ENCODE measurements at regions not wholly inside any gene's neighbourhood (a gene's known extent, or its start where the extent isn't known, plus 50 kb on each side); places are given as distances from the start of the nearest gene placed in this dataset.
"Not testable (repeated sequence)": the region's sequence is repeated elsewhere in the genome, so short reads cannot be mapped to it uniquely, and the experiment has no call there.

DNA sequence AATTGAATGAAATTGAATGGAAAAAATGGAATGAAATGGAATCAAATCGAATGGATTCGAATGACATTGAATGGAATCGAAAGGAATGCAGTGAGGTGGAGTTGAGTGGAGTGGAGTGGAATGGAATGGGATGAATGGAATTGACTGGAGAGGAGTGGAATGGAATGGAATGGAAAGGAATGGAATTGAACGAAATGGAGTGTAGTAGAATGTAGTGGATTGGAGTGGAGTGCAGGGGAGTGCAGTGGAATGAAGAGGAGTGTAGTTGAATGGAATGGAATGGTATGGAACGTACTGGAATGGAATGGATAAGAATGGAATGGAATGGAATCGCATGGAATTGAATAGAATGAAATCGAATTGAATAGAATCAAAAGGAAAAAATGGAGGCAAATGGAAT is 1047.3 kb downstream of the CDY1 start (continued):
- peak; percentile 93 for TF ChIP-seq IKZF1 (IDR thresholded peaks at IDR 0.05)
- TF ChIP-seq SOX6 (IDR thresholded peaks at IDR 0.05), result peak; percentile 92; the same call in 1 of the 2 replicates
- TF ChIP-seq SOX6 (CRISPR knock-in tag; IDR thresholded peaks at IDR 0.05), result not testable (repeated sequence)

DNA sequence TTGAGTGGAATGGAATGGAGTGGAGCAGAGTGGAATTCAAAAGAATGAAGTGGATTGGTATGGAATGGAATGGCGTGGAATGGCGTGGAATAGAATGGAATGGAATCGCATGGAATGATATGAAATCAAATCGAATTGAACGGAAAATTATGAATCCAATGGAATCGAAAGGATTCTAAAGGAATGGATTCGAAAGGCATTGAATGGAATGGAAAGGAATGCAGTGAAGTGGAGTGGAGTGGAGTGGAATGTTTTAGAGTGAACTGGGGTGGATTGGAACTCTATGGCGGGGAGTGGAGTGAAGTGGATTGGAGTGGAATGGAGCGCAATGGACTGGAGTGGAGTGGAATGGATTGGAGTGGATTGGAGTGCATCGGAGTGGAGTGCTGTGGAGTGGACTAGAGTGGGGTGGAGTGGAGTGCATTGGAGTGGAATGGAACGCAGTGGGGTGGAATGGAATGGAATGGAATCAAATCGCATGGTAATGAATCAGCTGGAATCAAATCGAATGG is 1048.5 kb downstream of the CDY1 start:
- H3K9ac ChIP-seq (ENCODE audit: insufficient read depth, low read depth, low read length); H4K20me1 ChIP-seq (ENCODE audit: insufficient read depth, low read length); CTCF ChIA-PET (ENCODE audit: low intra/inter-chr PET ratio, low total read pairs); H3K36me3 ChIP-seq (replicated peaks in 1 of 2; ENCODE audit: control insufficient read depth in 1 of 2, insufficient read depth in 2 of 2, low read length in 2 of 2); BruUV-seq (replicated peaks); H3K4me3 ChIP-seq (replicated peaks in 1 of 3; ENCODE audit: insufficient read depth in 1 of 3, low read depth in 2 of 3, low read length in 3 of 3); H2AFZ ChIP-seq (ENCODE audit: low read length); H3K4me1 ChIP-seq (ENCODE audit: insufficient read depth, low read length); FAIRE-seq; intact Hi-C loops (cut with micrococcal nuclease; ENCODE audit: unreplicated experiment); in situ Hi-C loops (cut with HindIII; ENCODE audit: extremely low pct_ligation_motif_present, low pct_unique_long_range_greater_than_20kb); ATAC-seq; H3K27ac ChIP-seq (ENCODE audit: extremely low read length, insufficient read depth, low read length); H3K79me2 ChIP-seq (ENCODE audit: insufficient read depth, low read length); H3K4me2 ChIP-seq (ENCODE audit: low read depth, low read length); POLR2A ChIA-PET; H3K27me3 ChIP-seq (ENCODE audit: control insufficient read depth in 1 of 2, insufficient read depth in 2 of 2, low read length in 2 of 2); TF ChIP-seq FOXP1 (CRISPR knock-in tag; IDR thresholded peaks at IDR 0.05); CREB1 (CRISPR knock-in tag; IDR thresholded peaks at IDR 0.05); ATF7 (CRISPR knock-in tag; IDR thresholded peaks at IDR 0.05); NONO (CRISPR knock-in tag; conservative IDR thresholded peaks at IDR 0.05); FOXA1 (CRISPR knock-in tag; IDR thresholded peaks at IDR 0.05): not testable (repeated sequence)
- peaks cover 42% of the 10 kb centered on the region for H3K9me3 ChIP-seq (ENCODE audit: low read length)
- 26% methylated on average over 13 of the region's 13 CpGs for WGBS (ENCODE audit: low lambda C conversion rate)
- peak; percentile 27 for DNase-seq (ENCODE audit: low spot score)
- peak; percentile 82 for TF ChIP-seq FOXP1 (IDR thresholded peaks at IDR 0.05)
- peak; percentile 100 for TF ChIP-seq NBN (conservative IDR thresholded peaks at IDR 0.05)
- peak; percentile 36; the same call in 1 of the 2 replicates for TF ChIP-seq CREB1 (IDR thresholded peaks at IDR 0.05)
- TF ChIP-seq ATF7 (IDR thresholded peaks at IDR 0.05), result peak; percentile 56; the same call in 1 of the 2 replicates
- TF ChIP-seq, protein P1, sequence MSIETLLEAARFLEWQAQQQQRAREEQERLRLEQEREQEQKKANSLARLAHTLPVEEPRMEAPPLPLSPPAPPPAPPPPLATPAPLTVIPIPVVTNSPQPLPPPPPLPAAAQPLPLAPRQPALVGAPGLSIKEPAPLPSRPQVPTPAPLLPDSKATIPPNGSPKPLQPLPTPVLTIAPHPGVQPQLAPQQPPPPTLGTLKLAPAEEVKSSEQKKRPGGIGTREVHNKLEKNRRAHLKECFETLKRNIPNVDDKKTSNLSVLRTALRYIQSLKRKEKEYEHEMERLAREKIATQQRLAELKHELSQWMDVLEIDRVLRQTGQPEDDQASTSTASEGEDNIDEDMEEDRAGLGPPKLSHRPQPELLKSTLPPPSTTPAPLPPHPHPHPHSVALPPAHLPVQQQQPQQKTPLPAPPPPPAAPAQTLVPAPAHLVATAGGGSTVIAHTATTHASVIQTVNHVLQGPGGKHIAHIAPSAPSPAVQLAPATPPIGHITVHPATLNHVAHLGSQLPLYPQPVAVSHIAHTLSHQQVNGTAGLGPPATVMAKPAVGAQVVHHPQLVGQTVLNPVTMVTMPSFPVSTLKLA (IDR thresholded peaks at IDR 0.05), result 0 out of 2 replicates have a peak, but pooled peaks have one; percentile 4
- TF ChIP-seq NONO (IDR thresholded peaks at IDR 0.05), result peak; percentile 99
- TF ChIP-seq FOXA1 (IDR thresholded peaks at IDR 0.05), result peak; percentile 79
- TF ChIP-seq, protein P2, sequence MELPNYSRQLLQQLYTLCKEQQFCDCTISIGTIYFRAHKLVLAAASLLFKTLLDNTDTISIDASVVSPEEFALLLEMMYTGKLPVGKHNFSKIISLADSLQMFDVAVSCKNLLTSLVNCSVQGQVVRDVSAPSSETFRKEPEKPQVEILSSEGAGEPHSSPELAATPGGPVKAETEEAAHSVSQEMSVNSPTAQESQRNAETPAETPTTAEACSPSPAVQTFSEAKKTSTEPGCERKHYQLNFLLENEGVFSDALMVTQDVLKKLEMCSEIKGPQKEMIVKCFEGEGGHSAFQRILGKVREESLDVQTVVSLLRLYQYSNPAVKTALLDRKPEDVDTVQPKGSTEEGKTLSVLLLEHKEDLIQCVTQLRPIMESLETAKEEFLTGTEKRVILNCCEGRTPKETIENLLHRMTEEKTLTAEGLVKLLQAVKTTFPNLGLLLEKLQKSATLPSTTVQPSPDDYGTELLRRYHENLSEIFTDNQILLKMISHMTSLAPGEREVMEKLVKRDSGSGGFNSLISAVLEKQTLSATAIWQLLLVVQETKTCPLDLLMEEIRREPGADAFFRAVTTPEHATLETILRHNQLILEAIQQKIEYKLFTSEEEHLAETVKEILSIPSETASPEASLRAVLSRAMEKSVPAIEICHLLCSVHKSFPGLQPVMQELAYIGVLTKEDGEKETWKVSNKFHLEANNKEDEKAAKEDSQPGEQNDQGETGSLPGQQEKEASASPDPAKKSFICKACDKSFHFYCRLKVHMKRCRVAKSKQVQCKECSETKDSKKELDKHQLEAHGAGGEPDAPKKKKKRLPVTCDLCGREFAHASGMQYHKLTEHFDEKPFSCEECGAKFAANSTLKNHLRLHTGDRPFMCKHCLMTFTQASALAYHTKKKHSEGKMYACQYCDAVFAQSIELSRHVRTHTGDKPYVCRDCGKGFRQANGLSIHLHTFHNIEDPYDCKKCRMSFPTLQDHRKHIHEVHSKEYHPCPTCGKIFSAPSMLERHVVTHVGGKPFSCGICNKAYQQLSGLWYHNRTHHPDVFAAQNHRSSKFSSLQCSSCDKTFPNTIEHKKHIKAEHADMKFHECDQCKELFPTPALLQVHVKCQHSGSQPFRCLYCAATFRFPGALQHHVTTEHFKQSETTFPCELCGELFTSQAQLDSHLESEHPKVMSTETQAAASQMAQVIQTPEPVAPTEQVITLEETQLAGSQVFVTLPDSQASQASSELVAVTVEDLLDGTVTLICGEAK (IDR thresholded peaks at IDR 0.05), result peak; percentile 58
- TF ChIP-seq, protein P2 (CRISPR knock-in tag; IDR thresholded peaks at IDR 0.05), result not testable (repeated sequence)
- TF ChIP-seq ATM (IDR thresholded peaks at IDR 0.05; ENCODE audit: borderline replicate concordance), result peak; percentile 91

Measured in HepG2 (cell line).